ENCODE measurements at regions not wholly inside any gene's neighbourhood (a gene's known extent, or its start where the extent isn't known, plus 50 kb on each side); places are given as distances from the start of the nearest gene placed in this dataset.

DNA sequence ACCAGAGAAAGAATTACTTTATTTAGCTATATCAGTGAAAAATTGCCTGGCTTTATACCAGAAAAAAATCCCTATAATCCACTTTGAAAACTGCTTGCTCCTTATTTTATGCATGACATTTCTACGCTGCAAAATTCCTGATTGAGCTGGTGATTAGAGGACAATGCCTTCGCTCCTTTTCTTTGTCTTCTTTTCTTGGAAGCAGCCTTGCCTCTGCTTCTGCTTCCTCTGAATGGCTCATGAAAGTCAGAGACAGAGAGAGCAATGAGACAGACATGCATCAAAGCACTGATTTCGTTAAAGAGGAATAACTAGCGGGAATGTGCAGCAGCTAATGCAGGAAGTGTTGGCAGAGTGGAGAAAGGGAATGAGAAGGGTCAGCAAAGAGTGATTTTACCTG, 294.3 kb upstream of the IGFBP7 start:
- DNase-seq (ENCODE audit: low spot score), result no peak
- no TSS peak for BruUV-seq (replicated peaks)

DNA sequence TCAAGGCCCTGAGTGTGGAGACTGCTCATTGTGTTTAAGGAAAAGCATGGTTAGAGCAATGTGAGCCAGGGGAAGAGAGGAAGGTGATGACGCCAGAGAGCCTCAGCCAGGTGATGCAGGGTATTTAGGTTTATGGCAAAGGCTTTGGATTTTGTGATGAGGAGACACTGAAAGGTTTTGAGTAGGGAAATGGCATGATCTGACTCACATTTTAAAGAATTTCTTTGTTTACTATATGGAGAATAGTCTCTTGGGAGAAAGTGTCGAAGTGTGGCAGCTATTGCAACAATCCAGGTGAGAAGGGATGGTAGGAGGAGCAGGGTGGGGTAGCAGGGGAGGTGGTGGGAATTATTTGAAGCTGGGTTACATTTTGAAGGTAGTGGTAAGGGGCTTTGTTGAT, 293.4 kb upstream of the IGFBP7 start:
- H3K79me2 ChIP-seq (ENCODE audit: insufficient read depth, low read depth, low read length), result no peaks in the 10 kb centered on the region
- no peaks in the 10 kb centered on the region for H3K36me3 ChIP-seq (ENCODE audit: insufficient read depth, low read length)
- no peak overlapping the region for H3K4me2 ChIP-seq (ENCODE audit: low read length)
- TF ChIP-seq, protein P1, sequence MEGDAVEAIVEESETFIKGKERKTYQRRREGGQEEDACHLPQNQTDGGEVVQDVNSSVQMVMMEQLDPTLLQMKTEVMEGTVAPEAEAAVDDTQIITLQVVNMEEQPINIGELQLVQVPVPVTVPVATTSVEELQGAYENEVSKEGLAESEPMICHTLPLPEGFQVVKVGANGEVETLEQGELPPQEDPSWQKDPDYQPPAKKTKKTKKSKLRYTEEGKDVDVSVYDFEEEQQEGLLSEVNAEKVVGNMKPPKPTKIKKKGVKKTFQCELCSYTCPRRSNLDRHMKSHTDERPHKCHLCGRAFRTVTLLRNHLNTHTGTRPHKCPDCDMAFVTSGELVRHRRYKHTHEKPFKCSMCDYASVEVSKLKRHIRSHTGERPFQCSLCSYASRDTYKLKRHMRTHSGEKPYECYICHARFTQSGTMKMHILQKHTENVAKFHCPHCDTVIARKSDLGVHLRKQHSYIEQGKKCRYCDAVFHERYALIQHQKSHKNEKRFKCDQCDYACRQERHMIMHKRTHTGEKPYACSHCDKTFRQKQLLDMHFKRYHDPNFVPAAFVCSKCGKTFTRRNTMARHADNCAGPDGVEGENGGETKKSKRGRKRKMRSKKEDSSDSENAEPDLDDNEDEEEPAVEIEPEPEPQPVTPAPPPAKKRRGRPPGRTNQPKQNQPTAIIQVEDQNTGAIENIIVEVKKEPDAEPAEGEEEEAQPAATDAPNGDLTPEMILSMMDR (conservative IDR thresholded peaks at IDR 0.05; ENCODE audit: low read length), result no peak
- TF ChIP-seq EZH2phosphoT487 (IDR thresholded peaks at IDR 0.05; ENCODE audit: borderline replicate concordance, low read depth, low read length), result no peak
- no TSS peak for BruUV-seq (replicated peaks)
- H3K4me3 ChIP-seq (ENCODE audit: low read depth, low read length, poor library complexity, severe bottlenecking), result no peak overlapping the region
- intact Hi-C loops (cut with micrococcal nuclease; ENCODE audit: unreplicated experiment), result no loop called here
- H3K9me3 ChIP-seq (ENCODE audit: low read length), result no peaks in the 10 kb centered on the region
- H3K27ac ChIP-seq (ENCODE audit: low read depth, low read length, poor library complexity, severe bottlenecking), result no peak overlapping the region
- no peak overlapping the region for H2AFZ ChIP-seq (ENCODE audit: low read length)
- no peak for DNase-seq (ENCODE audit: low spot score)
- H3K4me1 ChIP-seq (ENCODE audit: insufficient read depth, low read length, poor library complexity, severe bottlenecking), result no peaks in the 10 kb centered on the region
- H4K20me1 ChIP-seq (ENCODE audit: insufficient read depth, low read length), result no peaks in the 10 kb centered on the region
- CTCF ChIA-PET (ENCODE audit: unreplicated experiment), result no interaction called here
- POLR2A ChIA-PET, result no interaction called here
- no peaks in the 10 kb centered on the region for H3K9me2 ChIP-seq (ENCODE audit: insufficient read depth, low read length)

More for the DNA sequence above, 294.3 kb upstream of the IGFBP7 start:
- H3K4me3 ChIP-seq (ENCODE audit: low read depth, low read length, poor library complexity, severe bottlenecking), result no peak overlapping the region
- H4K20me1 ChIP-seq (ENCODE audit: insufficient read depth, low read length), result no peaks in the 10 kb centered on the region
- no peaks in the 10 kb centered on the region for H3K9me3 ChIP-seq (ENCODE audit: low read length)
- H3K4me1 ChIP-seq (ENCODE audit: insufficient read depth, low read length, poor library complexity, severe bottlenecking), result no peaks in the 10 kb centered on the region
- H3K27ac ChIP-seq (ENCODE audit: low read depth, low read length, poor library complexity, severe bottlenecking), result no peak overlapping the region
- CTCF ChIA-PET (ENCODE audit: unreplicated experiment), result no interaction called here
- POLR2A ChIA-PET, result interaction anchor here (0.6 kb wide), 1 partner anchor 1311 kb away, joined by 8 read pairs; no protein-coding TSS in a partner anchor
- no peak overlapping the region for H3K4me2 ChIP-seq (ENCODE audit: low read length)
- no peak overlapping the region for H2AFZ ChIP-seq (ENCODE audit: low read length)
- no peaks in the 10 kb centered on the region for H3K9me2 ChIP-seq (ENCODE audit: insufficient read depth, low read length)
- intact Hi-C loops (cut with micrococcal nuclease; ENCODE audit: unreplicated experiment), result no loop called here
- no peaks in the 10 kb centered on the region for H3K36me3 ChIP-seq (ENCODE audit: insufficient read depth, low read length)
- no peak for TF ChIP-seq EZH2phosphoT487 (IDR thresholded peaks at IDR 0.05; ENCODE audit: borderline replicate concordance, low read depth, low read length)
- TF ChIP-seq, protein P1 (conservative IDR thresholded peaks at IDR 0.05; ENCODE audit: low read length), result no peak
- no peaks in the 10 kb centered on the region for H3K79me2 ChIP-seq (ENCODE audit: insufficient read depth, low read depth, low read length)

DNA sequence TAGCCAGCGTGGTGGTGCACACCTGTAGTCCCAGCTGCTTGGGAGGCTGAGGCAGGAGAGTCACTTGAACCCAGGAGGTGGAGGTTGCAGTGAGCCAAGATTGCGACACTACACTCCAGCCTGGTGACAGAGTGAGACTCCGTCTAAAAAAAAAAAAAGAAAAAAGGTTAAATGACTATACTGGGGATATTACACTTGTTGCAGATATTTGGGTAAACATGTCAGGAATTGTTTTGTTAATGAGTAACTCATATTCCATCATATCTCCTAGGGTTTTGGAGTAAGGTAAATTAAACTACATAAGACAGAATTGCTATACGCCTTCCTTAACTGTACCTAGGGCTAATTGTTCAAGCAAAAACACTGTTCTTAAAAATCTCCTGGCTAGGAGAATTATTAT, 291.4 kb upstream of the IGFBP7 start:
- intact Hi-C loops (cut with micrococcal nuclease; ENCODE audit: unreplicated experiment), result no loop called here
- Histone ChIP-seq H3K4me1 (ENCODE audit: insufficient read depth, low read length, poor library complexity, severe bottlenecking) (no peaks in the 10 kb centered on the region), H3K4me2 (ENCODE audit: low read length) (no peak overlapping the region), H3K9me3 (ENCODE audit: low read length) (no peaks in the 10 kb centered on the region), H2AFZ (ENCODE audit: low read length) (no peak overlapping the region), H3K9me2 (ENCODE audit: insufficient read depth, low read length) (no peaks in the 10 kb centered on the region), H3K27ac (ENCODE audit: low read depth, low read length, poor library complexity, severe bottlenecking) (no peak overlapping the region), H3K4me3 (ENCODE audit: low read depth, low read length, poor library complexity, severe bottlenecking) (no peak overlapping the region), H3K36me3 (ENCODE audit: insufficient read depth, low read length) (no peaks in the 10 kb centered on the region), H3K79me2 (ENCODE audit: insufficient read depth, low read depth, low read length) (no peaks in the 10 kb centered on the region), H4K20me1 (ENCODE audit: insufficient read depth, low read length) (no peaks in the 10 kb centered on the region)
- TF ChIP-seq, protein P1 (conservative IDR thresholded peaks at IDR 0.05; ENCODE audit: low read length), result no peak
- no peak for DNase-seq (ENCODE audit: low spot score)
- BruUV-seq (replicated peaks), result no TSS peak
- POLR2A ChIA-PET, result interaction anchor here (0.7 kb wide), 1 partner anchor 1975 kb away, joined by 4 read pairs; no protein-coding TSS in a partner anchor
- CTCF ChIA-PET (ENCODE audit: unreplicated experiment), result no interaction called here
